Esophagus squamous epithelium (tissue), 4 donors: ENCODE measurements at regions not wholly inside any gene's neighbourhood (a gene's known extent, or its start where the extent isn't known, plus 50 kb on each side); places are given as distances from the start of the nearest gene placed in this dataset.

ENCODE experiments used
- CTCF ChIP-seq, 6 experiments: fragments of 450-650 bp in 4 of 6; fragments of 200-600 bp in 2 of 6; sonication (generic) in 2 of 6; IDR thresholded peaks; one replicate each; pipeline ENCODE4 v1.5.1; 2016 to 2019; ENCODE audit warnings: antibody characterized with exemption in 6 of 6, mild to moderate bottlenecking in 4 of 6, moderate library complexity in 4 of 6
- POLR2A ChIP-seq, 4 donors: fragments of 450-650 bp; IDR thresholded peaks; one replicate each; pipeline ENCODE4 v1.6.1; 2017; ENCODE audit warnings: antibody characterized with exemption in 4 of 4, mild to moderate bottlenecking in 4 of 4, moderate library complexity in 3 of 4

DNA sequence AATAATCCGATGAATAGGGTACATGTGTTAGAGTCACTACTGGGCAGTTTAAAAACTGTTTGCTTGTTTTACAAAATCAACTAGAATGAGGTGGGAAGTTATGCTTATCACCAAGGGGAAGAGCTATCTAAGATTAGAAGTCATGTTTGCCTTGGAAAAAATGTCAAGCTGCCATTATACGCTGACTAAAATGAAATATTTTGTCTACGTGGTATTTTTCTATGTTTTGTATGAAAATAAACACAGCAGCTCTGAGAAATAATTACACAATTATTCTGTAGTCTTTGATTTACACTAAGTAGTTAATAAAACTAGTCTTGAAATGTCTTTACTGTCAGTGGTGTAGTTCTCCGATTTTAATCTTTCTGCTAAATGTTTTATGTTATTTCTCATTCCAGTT is 241.9 kb upstream of the TARS1 start:
- TF ChIP-seq CTCF (IDR thresholded peaks at IDR 0.05) (no peak), POLR2A (IDR thresholded peaks at IDR 0.05) (no peak)
